Mesendoderm (in vitro differentiated cells): ENCODE measurements at regions not wholly inside any gene's neighbourhood (a gene's known extent, or its start where the extent isn't known, plus 50 kb on each side); places are given as distances from the start of the nearest gene placed in this dataset.

Experiments used
- DNase-seq: peaks from one replicate; pipeline ENCODE4 v3.0.0; 2013
- H2AK5ac ChIP-seq: 2 replicates; pipeline ENCODE4 v1.6.1; 2013; ENCODE audit warnings: low read length, inconsistent platforms
- H2BK120ac ChIP-seq: 2 replicates; pipeline ENCODE4 v1.6.1; 2013; ENCODE audit warnings: low read depth, mild to moderate bottlenecking, low read length, moderate library complexity, mixed read lengths
- H2BK15ac ChIP-seq: replicated peaks from 2 replicates; pipeline ENCODE4 v1.6.1; 2013; ENCODE audit warnings: low read depth, mild to moderate bottlenecking, moderate library complexity
- H2BK5ac ChIP-seq: 2 replicates; pipeline ENCODE4 v1.6.1; 2013; ENCODE audit warnings: low read length, inconsistent platforms
- H3K18ac ChIP-seq: 2 replicates; pipeline ENCODE4 v1.6.1; 2013; ENCODE audit warnings: mild to moderate bottlenecking, low read length, mixed read lengths
- H3K23ac ChIP-seq: one replicate; pipeline ENCODE4 v1.6.1; 2013; ENCODE audit warnings: low read length
- H3K27ac ChIP-seq: 2 replicates; pipeline ENCODE4 v1.5.1; 2013; ENCODE audit warnings: low read depth, mild to moderate bottlenecking, inconsistent platforms, low read length, moderate library complexity
- H3K27me3 ChIP-seq: 2 replicates; pipeline ENCODE4 v1.6.1; 2013; ENCODE audit warnings: low read length, control low read depth, mild to moderate bottlenecking, inconsistent platforms; ENCODE audit not compliant: insufficient read depth, poor library complexity
- H3K36me3 ChIP-seq: 2 replicates; pipeline ENCODE4 v1.6.1; 2013; ENCODE audit warnings: low read length, inconsistent platforms; ENCODE audit not compliant: control insufficient read depth, insufficient read depth
- H3K4ac ChIP-seq: one replicate; pipeline ENCODE4 v1.6.1; 2013; ENCODE audit warnings: low read depth, mild to moderate bottlenecking, low read length, moderate library complexity
- H3K4me1 ChIP-seq: 2 replicates; pipeline ENCODE4 v1.6.1; 2013; ENCODE audit warnings: low read depth, low read length, inconsistent platforms; ENCODE audit not compliant: control insufficient read depth
- H3K4me2 ChIP-seq: 2 replicates; pipeline ENCODE4 v1.6.1; 2013; ENCODE audit warnings: low read length
- H3K4me3 ChIP-seq: 2 replicates; pipeline ENCODE4 v1.5.1; 2013; ENCODE audit warnings: mild to moderate bottlenecking, low read length
- H3K56ac ChIP-seq: one replicate; pipeline ENCODE4 v1.6.1; 2013; ENCODE audit warnings: low read length
- H3K79me1 ChIP-seq: 2 replicates; pipeline ENCODE4 v1.6.1; 2013; ENCODE audit warnings: low read length, inconsistent platforms
- H3K79me2 ChIP-seq: 2 replicates; pipeline ENCODE4 v1.6.1; 2013; ENCODE audit warnings: mild to moderate bottlenecking, low read length; ENCODE audit not compliant: control insufficient read depth, insufficient read depth
- H3K9ac ChIP-seq: 2 replicates; pipeline ENCODE4 v1.6.1; 2013; ENCODE audit warnings: low read length, inconsistent platforms
- H4K5ac ChIP-seq: one replicate; pipeline ENCODE4 v1.6.1; 2013; ENCODE audit warnings: low read length
- H4K8ac ChIP-seq: one replicate; pipeline ENCODE4 v1.6.1; 2013; ENCODE audit warnings: low read depth, mild to moderate bottlenecking, control low read depth, low read length, moderate library complexity
- WGBS: extraction: QIAGEN DNeasy Blood & Tissue Kit; methylation state at CpG from one replicate; pipeline ENCODE4 v1.1.7; 2013; ENCODE audit warnings: low lambda C conversion rate, missing lambda C conversion rate; ENCODE audit not compliant: insufficient coverage; ENCODE audit errors: extremely low coverage; 5-methylcytosine and 5-hydroxymethylcytosine counted together

DNA sequence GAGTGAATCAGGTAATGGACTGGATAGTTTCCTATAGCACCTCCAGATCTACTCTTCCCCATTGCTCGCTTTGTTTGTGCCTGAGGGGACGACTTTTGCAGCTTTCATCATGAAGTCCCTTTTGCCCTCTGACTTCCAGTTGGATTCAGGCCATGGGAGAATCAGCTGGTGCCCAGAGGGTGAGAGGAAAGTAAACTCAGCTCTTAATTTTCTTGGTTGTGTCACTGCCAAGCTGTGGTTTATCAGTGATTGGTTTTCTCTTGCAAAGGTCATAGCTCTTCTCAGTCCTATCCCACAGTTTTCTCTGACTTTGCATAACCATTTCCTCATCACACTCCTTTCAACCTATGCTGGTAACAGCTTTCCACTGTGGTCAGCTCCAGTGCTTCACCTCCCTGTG, 200.1 kb downstream of the KCNJ2 start:
- Histone ChIP-seq H3K4me1 (no peaks in the 10 kb centered on the region), H2BK5ac (no peak overlapping the region), H4K8ac (no peak overlapping the region), H2AK5ac (no peak overlapping the region), H3K18ac (no peak overlapping the region), H2BK120ac (no peak overlapping the region), H3K9ac (no peak overlapping the region), H2BK15ac (no peak overlapping the region), H3K23ac (no peak overlapping the region), H3K56ac (no peak overlapping the region), H3K27me3 (no peaks in the 10 kb centered on the region), H3K79me2 (no peaks in the 10 kb centered on the region), H3K4ac (no peak overlapping the region), H3K4me3 (no peak overlapping the region), H4K5ac (no peak overlapping the region), H3K4me2 (no peak overlapping the region), H3K36me3 (no peaks in the 10 kb centered on the region), H3K79me1 (no peaks in the 10 kb centered on the region), H3K27ac (no peak overlapping the region)
- no peak for DNase-seq
- WGBS = no CpG with 5 or more reads among the region's 2 CpGs

- DNase-seq = no peak
- Histone ChIP-seq H2BK15ac (no peak overlapping the region), H4K5ac (no peak overlapping the region), H2AK5ac (no peak overlapping the region), H3K18ac (no peak overlapping the region), H2BK120ac (no peak overlapping the region), H3K4me3 (no peak overlapping the region), H3K27me3 (no peaks in the 10 kb centered on the region), H3K4me2 (no peak overlapping the region), H3K79me1 (no peaks in the 10 kb centered on the region), H3K56ac (no peak overlapping the region), H3K27ac (no peak overlapping the region), H2BK5ac (no peak overlapping the region), H3K23ac (no peak overlapping the region), H3K9ac (no peak overlapping the region), H3K4me1 (no peaks in the 10 kb centered on the region), H4K8ac (no peak overlapping the region), H3K36me3 (no peaks in the 10 kb centered on the region), H3K79me2 (no peaks in the 10 kb centered on the region), H3K4ac (no peak overlapping the region)
- no CpG with 5 or more reads among the region's 4 CpGs for WGBS
Observed at GRCh38 chr17:70370816-70371215, 201.5 kb downstream of the KCNJ2 start.

- H3K56ac ChIP-seq = no peak overlapping the region
- H2BK15ac ChIP-seq = no peak overlapping the region
- no peaks in the 10 kb centered on the region for H3K36me3 ChIP-seq
- H2AK5ac ChIP-seq = no peak overlapping the region
- no peaks in the 10 kb centered on the region for H3K4me1 ChIP-seq
- no peaks in the 10 kb centered on the region for H3K27me3 ChIP-seq
- no peak overlapping the region for H3K4me2 ChIP-seq
- no peak overlapping the region for H2BK120ac ChIP-seq
- no peak overlapping the region for H3K27ac ChIP-seq
- H3K79me1 ChIP-seq = no peaks in the 10 kb centered on the region
- no peak overlapping the region for H4K5ac ChIP-seq
- no peak overlapping the region for H3K18ac ChIP-seq
- no peak overlapping the region for H3K23ac ChIP-seq
- no peaks in the 10 kb centered on the region for H3K79me2 ChIP-seq
- no peak overlapping the region for H4K8ac ChIP-seq
- H2BK5ac ChIP-seq = no peak overlapping the region
- H3K9ac ChIP-seq = no peak overlapping the region
- DNase-seq = no peak
- H3K4me3 ChIP-seq = no peak overlapping the region
- H3K4ac ChIP-seq = no peak overlapping the region
- whole genome bisulfite sequencing = no CpG with 5 or more reads among the region's 1 CpG
Observed at GRCh38 chr17:70373369-70373768, 204.0 kb downstream of the KCNJ2 start.

DNA sequence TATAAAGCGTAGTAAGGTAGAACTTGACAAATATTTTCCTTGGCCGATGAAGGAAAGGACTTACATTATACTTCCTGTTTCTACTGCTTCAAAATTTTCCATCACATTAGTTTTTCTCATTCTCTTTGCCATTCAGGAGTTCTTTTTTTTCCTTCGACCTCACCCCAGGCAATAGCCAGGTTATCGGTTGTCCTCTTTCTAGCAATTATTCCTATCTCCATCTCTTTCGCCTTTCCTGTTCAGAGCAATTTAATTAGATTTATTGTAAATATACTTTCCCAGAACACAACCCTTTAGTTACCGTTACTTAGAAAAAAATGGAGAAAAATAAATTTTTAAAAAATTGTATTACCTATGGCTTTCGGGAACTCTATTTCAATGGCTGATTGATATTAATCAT, 205.2 kb downstream of the KCNJ2 start:
- Histone ChIP-seq H4K8ac (no peak overlapping the region), H3K27me3 (no peaks in the 10 kb centered on the region), H3K56ac (no peak overlapping the region), H3K36me3 (no peaks in the 10 kb centered on the region), H3K9ac (no peak overlapping the region), H3K79me1 (no peaks in the 10 kb centered on the region), H3K4me2 (no peak overlapping the region), H2AK5ac (no peak overlapping the region), H3K27ac (no peak overlapping the region), H3K4me3 (no peak overlapping the region), H3K79me2 (no peaks in the 10 kb centered on the region), H3K23ac (no peak overlapping the region), H2BK120ac (no peak overlapping the region), H3K4me1 (no peaks in the 10 kb centered on the region), H2BK15ac (no peak overlapping the region), H4K5ac (no peak overlapping the region), H2BK5ac (no peak overlapping the region), H3K4ac (no peak overlapping the region), H3K18ac (no peak overlapping the region)
- DNase-seq = no peak
- WGBS = no CpG with 5 or more reads among the region's 7 CpGs

DNA sequence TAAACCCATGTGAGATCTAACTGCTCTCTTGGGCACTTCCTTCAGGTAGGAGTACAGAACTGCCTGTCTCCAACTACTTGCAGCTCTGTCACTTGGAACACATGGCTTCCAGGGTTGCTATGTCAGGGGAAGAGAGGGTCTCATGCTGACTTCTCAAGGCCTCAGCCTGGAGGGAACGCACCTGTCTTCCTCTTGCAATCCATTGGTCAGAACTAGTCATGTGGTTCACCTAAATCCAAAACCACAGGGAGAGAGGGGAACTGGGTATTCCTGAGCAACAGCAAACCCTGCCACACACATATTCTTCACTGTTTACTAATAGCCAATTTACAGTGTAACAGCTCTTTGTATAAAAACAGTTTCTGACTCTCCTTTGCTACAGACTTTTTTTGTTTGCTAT, 206.1 kb downstream of the KCNJ2 start:
- no CpG with 5 or more reads among the region's 1 CpG for WGBS
- H2BK5ac ChIP-seq = no peak overlapping the region
- no peak overlapping the region for H4K5ac ChIP-seq
- DNase-seq = peak; percentile 37
- H3K9ac ChIP-seq = no peak overlapping the region
- no peak overlapping the region for H2BK120ac ChIP-seq
- H3K27ac ChIP-seq = no peak overlapping the region
- no peaks in the 10 kb centered on the region for H3K36me3 ChIP-seq
- H4K8ac ChIP-seq = no peak overlapping the region
- no peak overlapping the region for H2BK15ac ChIP-seq
- no peak overlapping the region for H3K23ac ChIP-seq
- no peaks in the 10 kb centered on the region for H3K79me1 ChIP-seq
- no peak overlapping the region for H3K4me2 ChIP-seq
- H3K4ac ChIP-seq = no peak overlapping the region
- H3K56ac ChIP-seq = no peak overlapping the region
- no peaks in the 10 kb centered on the region for H3K4me1 ChIP-seq
- no peaks in the 10 kb centered on the region for H3K27me3 ChIP-seq
- no peak overlapping the region for H3K18ac ChIP-seq
- H3K79me2 ChIP-seq = no peaks in the 10 kb centered on the region
- H2AK5ac ChIP-seq = no peak overlapping the region
- no peak overlapping the region for H3K4me3 ChIP-seq
